ENCODE measurements at regions not wholly inside any gene's neighbourhood (a gene's known extent, or its start where the extent isn't known, plus 50 kb on each side); places are given as distances from the start of the nearest gene placed in this dataset.

DNA sequence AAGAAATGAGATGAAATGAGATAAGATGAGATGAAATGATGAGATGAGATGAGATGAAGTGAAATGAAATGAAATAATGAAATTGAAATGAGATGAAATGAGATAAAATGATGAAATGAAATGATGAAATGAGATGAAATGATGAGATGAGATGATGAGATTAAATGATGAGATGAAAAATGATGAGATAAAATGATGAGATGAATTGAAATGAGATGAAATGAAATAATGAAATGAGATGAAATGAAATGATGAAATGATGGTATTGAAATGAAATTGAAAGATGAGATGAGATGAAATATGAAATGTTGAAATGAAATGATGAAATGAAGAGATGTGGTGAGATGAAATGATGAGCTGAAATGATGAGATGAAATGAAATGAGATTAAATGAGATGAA is 231.0 kb downstream of the GOLGA6L6 start:
- TF ChIP-seq, protein P1, sequence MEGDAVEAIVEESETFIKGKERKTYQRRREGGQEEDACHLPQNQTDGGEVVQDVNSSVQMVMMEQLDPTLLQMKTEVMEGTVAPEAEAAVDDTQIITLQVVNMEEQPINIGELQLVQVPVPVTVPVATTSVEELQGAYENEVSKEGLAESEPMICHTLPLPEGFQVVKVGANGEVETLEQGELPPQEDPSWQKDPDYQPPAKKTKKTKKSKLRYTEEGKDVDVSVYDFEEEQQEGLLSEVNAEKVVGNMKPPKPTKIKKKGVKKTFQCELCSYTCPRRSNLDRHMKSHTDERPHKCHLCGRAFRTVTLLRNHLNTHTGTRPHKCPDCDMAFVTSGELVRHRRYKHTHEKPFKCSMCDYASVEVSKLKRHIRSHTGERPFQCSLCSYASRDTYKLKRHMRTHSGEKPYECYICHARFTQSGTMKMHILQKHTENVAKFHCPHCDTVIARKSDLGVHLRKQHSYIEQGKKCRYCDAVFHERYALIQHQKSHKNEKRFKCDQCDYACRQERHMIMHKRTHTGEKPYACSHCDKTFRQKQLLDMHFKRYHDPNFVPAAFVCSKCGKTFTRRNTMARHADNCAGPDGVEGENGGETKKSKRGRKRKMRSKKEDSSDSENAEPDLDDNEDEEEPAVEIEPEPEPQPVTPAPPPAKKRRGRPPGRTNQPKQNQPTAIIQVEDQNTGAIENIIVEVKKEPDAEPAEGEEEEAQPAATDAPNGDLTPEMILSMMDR (IDR thresholded peaks at IDR 0.05), result no peak
- no peak for TF ChIP-seq ZFX (IDR thresholded peaks at IDR 0.05; ENCODE audit: borderline replicate concordance)

Measured in 22Rv1 (cell line).